HepG2 (cell line): ENCODE measurements at regions not wholly inside any gene's neighbourhood (a gene's known extent, or its start where the extent isn't known, plus 50 kb on each side); places are given as distances from the start of the nearest gene placed in this dataset.

Experiments
- ATAC-seq: fragments of 200-7000 bp; cut with Tn5 transposase; 3 replicates; pipeline ENCODE4 v1.9.1; 2020; ENCODE audit warnings: mild to moderate bottlenecking, moderate library complexity
- BruUV-seq: library from RNA; stranded (reverse); fragments of 400-500 nt; replicated peaks from 2 replicates; lab custom pipeline; 2021; lab: Mats Ljungman, UMichigan
- CTCF ChIA-PET: fragments of 300-600 bp; formaldehyde crosslinking; extraction: SDS; loops from one replicate; lab custom pipeline; 2021; ENCODE audit warnings: low total read pairs, inconsistent platforms, low intra/inter-chr PET ratio; lab: Yijun Ruan, JAX
- POLR2A ChIA-PET: fragments of 350-600 bp; sonication (Branson Sonifier 250); formaldehyde crosslinking; loops from one replicate; lab custom pipeline; 2020; ENCODE audit warnings: antibody characterized with exemption, inconsistent platforms; lab: Yijun Ruan, JAX
- DNase-seq: peaks from one replicate; pipeline ENCODE4 v3.0.0-alpha.2; 2015; ENCODE audit warnings: low spot score
- FAIRE-seq: peaks from 3 replicates; lab custom pipeline; 2011; peaks lifted over from hg19 to GRCh38; lab: Jason Lieb, UNC
- H2AFZ ChIP-seq: one replicate; pipeline ENCODE4 v1.6.1; 2011; ENCODE audit warnings: low read length, inconsistent platforms
- H3K27ac ChIP-seq: fragments of 300-600 bp; 3 replicates; pipeline ENCODE4 v1.8.0; 2011; ENCODE audit warnings: mixed run types, mild to moderate bottlenecking, mixed read lengths, low read length, inconsistent platforms; ENCODE audit not compliant: insufficient read depth; ENCODE audit errors: extremely low read length
- H3K27me3 ChIP-seq, 2 experiments: fragments of 200-600 bp in 1 of 2; 2 replicates in 1 of 2; 3 replicates in 1 of 2; pipeline versions ENCODE4 v1.6.0 to v1.8.0; 2011; ENCODE audit warnings: low read length in 2 of 2, mild to moderate bottlenecking in 2 of 2, moderate library complexity in 2 of 2, inconsistent platforms in 1 of 2; ENCODE audit not compliant: insufficient read depth in 2 of 2, control insufficient read depth in 1 of 2
- H3K36me3 ChIP-seq, 2 experiments: fragments of 200-600 bp in 1 of 2; replicated peaks in 1 of 2; 2 replicates in 1 of 2; 3 replicates in 1 of 2; pipeline versions ENCODE4 v1.5.1 to v1.8.0; 2011; ENCODE audit warnings: low read length in 2 of 2, inconsistent platforms in 1 of 2; ENCODE audit not compliant: insufficient read depth in 2 of 2, control insufficient read depth in 1 of 2
- H3K4me1 ChIP-seq: 2 replicates; pipeline ENCODE4 v1.5.1; 2012; ENCODE audit warnings: low read length, inconsistent platforms; ENCODE audit not compliant: insufficient read depth
- H3K4me2 ChIP-seq: 2 replicates; pipeline ENCODE4 v1.6.0; 2011; ENCODE audit warnings: low read depth, low read length, inconsistent platforms
- H3K4me3 ChIP-seq, 3 experiments: fragments of 200-600 bp in 1 of 3; sonication (generic), shearing (Covaris generic) in 1 of 3; replicated peaks in 1 of 3; 2 replicates each; pipeline ENCODE4 v1.5.1; 2011 to 2016; ENCODE audit warnings: low read length in 3 of 3, inconsistent platforms in 2 of 3, low read depth in 2 of 3, mild to moderate bottlenecking in 2 of 3, control low read depth in 1 of 3, mixed read lengths in 1 of 3; ENCODE audit not compliant: insufficient read depth in 1 of 3
- H3K79me2 ChIP-seq: one replicate; pipeline ENCODE4 v1.6.1; 2011; ENCODE audit warnings: low read length, inconsistent platforms; ENCODE audit not compliant: insufficient read depth
- H3K9ac ChIP-seq: 2 replicates; pipeline ENCODE4 v1.6.0; 2011; ENCODE audit warnings: mild to moderate bottlenecking, low read depth, low read length, inconsistent platforms; ENCODE audit not compliant: insufficient read depth
- H3K9me3 ChIP-seq: 2 replicates; pipeline ENCODE4 v1.5.1; 2012; ENCODE audit warnings: mild to moderate bottlenecking, low read length
- H4K20me1 ChIP-seq: 2 replicates; pipeline ENCODE4 v1.6.0; 2011; ENCODE audit warnings: inconsistent platforms, mild to moderate bottlenecking, low read length, moderate library complexity; ENCODE audit not compliant: insufficient read depth
- GFI1 ChIP-seq: sonication (generic); formaldehyde crosslinking; IDR thresholded peaks from 2 replicates; pipeline ENCODE4 v1.5.0; 2020; ENCODE audit warnings: missing genetic modification reagents, mild to moderate bottlenecking, borderline replicate concordance
- IRX3 ChIP-seq: sonication (generic); formaldehyde crosslinking; IDR thresholded peaks from 2 replicates; pipeline ENCODE4 v1.8.1; 2023; ENCODE audit warnings: mild to moderate bottlenecking, low read depth, missing genetic modification reagents, borderline replicate concordance
- JUN ChIP-seq: sonication (generic); formaldehyde crosslinking; IDR thresholded peaks from 2 replicates; pipeline ENCODE4 v1.4.0; 2020; ENCODE audit warnings: mild to moderate bottlenecking, missing genetic modification reagents
- MAFK ChIP-seq, 2 experiments: IDR thresholded peaks in 1 of 2; conservative IDR thresholded peaks in 1 of 2; 2 replicates each; pipeline ENCODE4 v1.6.1; 2011; ENCODE audit warnings: improper control_type of control experiment in 2 of 2, low read length in 2 of 2
- NCOA2 ChIP-seq: sonication (generic); formaldehyde crosslinking; IDR thresholded peaks from 2 replicates; pipeline ENCODE4 v1.8.0; 2022; ENCODE audit warnings: inconsistent platforms
- TCF7 ChIP-seq: sonication (generic); IDR thresholded peaks from 2 replicates; pipeline ENCODE4 v1.6.1; 2016; ENCODE audit warnings: antibody characterized with exemption, low read depth
- ZMAT3 ChIP-seq: sonication (generic); formaldehyde crosslinking; conservative IDR thresholded peaks from 2 replicates; pipeline ENCODE4 v1.7.0; 2021; ENCODE audit warnings: missing genetic modification reagents
- ZNF510 ChIP-seq: sonication (generic); formaldehyde crosslinking; IDR thresholded peaks from 2 replicates; pipeline ENCODE4 v1.4.0; 2020; ENCODE audit warnings: low read depth, mild to moderate bottlenecking, missing genetic modification reagents
- ZNF790 ChIP-seq: sonication (generic); formaldehyde crosslinking; IDR thresholded peaks from 2 replicates; pipeline ENCODE4 v1.8.0; 2022; ENCODE audit warnings: missing genetic modification reagents, mild to moderate bottlenecking, borderline replicate concordance
- WGBS: methylation state at CpG from one replicate; pipeline ENCODE4 v1.1.6; 2017; ENCODE audit warnings: low lambda C conversion rate; 5-methylcytosine and 5-hydroxymethylcytosine counted together
- in situ Hi-C: cut with HindIII; loops from 2 replicates; pipeline ENCODE4 v1.10.0; 2017; ENCODE audit warnings: low pct_unique_long_range_greater_than_20kb; ENCODE audit not compliant: extremely low pct_ligation_motif_present
- intact Hi-C: fragments of 100-400 bp; cut with micrococcal nuclease; formaldehyde crosslinking; loops from one replicate; pipeline ENCODE4 v1.10.0; 2022; ENCODE audit not compliant: unreplicated experiment
- TF ChIP-seq, protein P1 (sequence below): sonication (generic); formaldehyde crosslinking; IDR thresholded peaks from 2 replicates; pipeline ENCODE4 v1.8.1; 2023; ENCODE audit warnings: missing genetic modification reagents, mild to moderate bottlenecking, borderline replicate concordance

DNA sequence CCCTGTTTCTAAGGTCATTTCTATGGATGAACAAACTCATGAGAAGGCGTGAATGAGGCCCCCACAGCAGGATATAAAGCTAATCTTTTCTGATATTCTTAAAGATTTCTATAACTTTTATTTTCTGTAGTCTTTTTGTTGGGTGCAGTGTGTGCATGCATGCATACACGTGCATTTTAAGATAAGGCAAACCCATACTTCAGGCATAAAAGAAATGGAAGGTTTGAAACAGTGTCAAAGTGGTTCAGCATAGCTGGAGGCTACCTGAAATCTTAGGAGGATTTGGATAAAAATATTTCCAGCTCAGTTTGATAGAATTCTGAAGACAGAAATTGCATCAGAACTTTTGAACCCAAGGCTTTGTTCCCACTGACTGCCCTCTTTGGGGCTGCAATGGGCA lies 119.7 kb downstream of the PDHA2 start (continued):
- TF ChIP-seq, protein P1, sequence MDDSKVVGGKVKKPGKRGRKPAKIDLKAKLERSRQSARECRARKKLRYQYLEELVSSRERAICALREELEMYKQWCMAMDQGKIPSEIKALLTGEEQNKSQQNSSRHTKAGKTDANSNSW (CRISPR knock-in tag): no peak
- TF ChIP-seq NCOA2 (CRISPR knock-in tag) (no peak), ZNF510 (CRISPR knock-in tag) (no peak)

DNA sequence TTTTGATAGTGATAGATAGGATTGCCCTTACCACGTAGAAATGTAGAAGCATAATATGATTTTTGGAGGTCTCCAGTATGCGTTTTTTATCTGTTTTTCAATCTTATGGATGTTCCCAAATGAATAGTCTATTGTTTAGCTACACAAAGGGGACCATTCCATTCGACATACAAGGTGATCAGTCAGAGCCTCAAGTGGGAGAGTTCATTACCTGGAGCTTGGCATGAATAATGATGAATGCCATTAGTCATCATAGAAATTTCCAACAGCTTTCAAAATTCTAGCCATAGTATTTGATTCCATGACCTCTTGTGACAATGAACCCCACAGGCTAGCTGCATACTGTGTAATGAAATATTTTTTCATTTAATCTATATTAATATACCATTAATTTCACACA lies 123.6 kb downstream of the PDHA2 start:
- peaks cover 39% of the 10 kb centered on the region for H3K9me3 ChIP-seq
- no peak overlapping the region for H2AFZ ChIP-seq
- TF ChIP-seq IRX3 (CRISPR knock-in tag) (no peak), JUN (no peak), MAFK (conservative IDR thresholded peaks at IDR 0.05 in 1 of 2, IDR thresholded peaks at IDR 0.05 in 1 of 2; ENCODE audit: low read length in 2 of 2) (no peak), GFI1 (CRISPR knock-in tag) (no peak), ZMAT3 (CRISPR knock-in tag) (no peak), TCF7 (no peak), ZNF790 (CRISPR knock-in tag) (no peak)
- TF ChIP-seq, all 625 proteins: peak for 0
- no peaks in the 10 kb centered on the region for H3K79me2 ChIP-seq
- no peak overlapping the region for H3K4me2 ChIP-seq
- no peaks in the 10 kb centered on the region for H3K4me1 ChIP-seq
- no peak overlapping the region for H3K9ac ChIP-seq
- ChIA-PET CTCF (no interaction called here), POLR2A (no interaction called here)
- no peaks in the 10 kb centered on the region for H4K20me1 ChIP-seq
- H3K27me3 ChIP-seq: no peaks in the 10 kb centered on the region
- in situ Hi-C loops (no loop called here), intact Hi-C loops (no loop called here)
- no peaks in the 10 kb centered on the region for H3K36me3 ChIP-seq
- no peak overlapping the region for H3K4me3 ChIP-seq
- FAIRE-seq (no peak), DNase-seq (no peak), ATAC-seq (no peak)
- no peak overlapping the region for H3K27ac ChIP-seq
- no TSS peak for BruUV-seq
- WGBS: 3% methylated on average over 3 of the region's 3 CpGs
